Cardiac fibroblast (primary cell): ENCODE measurements at regions not wholly inside any gene's neighbourhood (a gene's known extent, or its start where the extent isn't known, plus 50 kb on each side); places are given as distances from the start of the nearest gene placed in this dataset.

ENCODE experiments used
- DNase-seq, 2 donors: peaks; one replicate each; pipeline versions ENCODE4 v3.0.0 to v3.0.0-alpha.2; 2010; ENCODE audit warnings: low read depth in 2 of 2
- H3K4me3 ChIP-seq, 2 donors: replicated peaks in 1 of 2; 1 replicate in 1 of 2; 2 replicates in 1 of 2; pipeline ENCODE4 v1.5.1; 2011; ENCODE audit warnings: low read depth in 2 of 2, low read length in 2 of 2, mild to moderate bottlenecking in 2 of 2, moderate library complexity in 1 of 2
- TF ChIP-seq, protein P1 (sequence below): IDR thresholded peaks from one replicate; pipeline ENCODE4 v1.5.1; 2011; ENCODE audit warnings: low read depth, mild to moderate bottlenecking, low read length, inconsistent platforms

DNA sequence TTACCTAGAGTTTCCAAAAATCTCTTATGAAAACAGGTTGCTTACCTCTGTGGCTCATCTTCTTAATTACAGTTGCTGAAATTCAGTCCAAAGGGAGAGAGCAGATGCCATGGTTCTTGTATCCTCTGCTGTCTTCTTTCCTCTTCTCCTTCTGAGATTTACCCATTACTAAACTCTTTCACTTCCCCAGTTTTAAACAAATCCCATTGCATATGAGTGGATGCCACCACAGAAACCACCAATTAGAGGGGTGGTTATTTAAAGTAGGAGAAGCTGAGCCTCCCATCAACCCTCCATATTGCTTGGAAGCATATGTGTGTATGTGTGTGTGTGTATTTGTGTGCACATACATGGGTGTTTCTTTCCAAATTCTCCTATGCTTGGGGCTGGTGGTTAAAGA, 128.5 kb upstream of the KCNK1 start:
- TF ChIP-seq, protein P1, sequence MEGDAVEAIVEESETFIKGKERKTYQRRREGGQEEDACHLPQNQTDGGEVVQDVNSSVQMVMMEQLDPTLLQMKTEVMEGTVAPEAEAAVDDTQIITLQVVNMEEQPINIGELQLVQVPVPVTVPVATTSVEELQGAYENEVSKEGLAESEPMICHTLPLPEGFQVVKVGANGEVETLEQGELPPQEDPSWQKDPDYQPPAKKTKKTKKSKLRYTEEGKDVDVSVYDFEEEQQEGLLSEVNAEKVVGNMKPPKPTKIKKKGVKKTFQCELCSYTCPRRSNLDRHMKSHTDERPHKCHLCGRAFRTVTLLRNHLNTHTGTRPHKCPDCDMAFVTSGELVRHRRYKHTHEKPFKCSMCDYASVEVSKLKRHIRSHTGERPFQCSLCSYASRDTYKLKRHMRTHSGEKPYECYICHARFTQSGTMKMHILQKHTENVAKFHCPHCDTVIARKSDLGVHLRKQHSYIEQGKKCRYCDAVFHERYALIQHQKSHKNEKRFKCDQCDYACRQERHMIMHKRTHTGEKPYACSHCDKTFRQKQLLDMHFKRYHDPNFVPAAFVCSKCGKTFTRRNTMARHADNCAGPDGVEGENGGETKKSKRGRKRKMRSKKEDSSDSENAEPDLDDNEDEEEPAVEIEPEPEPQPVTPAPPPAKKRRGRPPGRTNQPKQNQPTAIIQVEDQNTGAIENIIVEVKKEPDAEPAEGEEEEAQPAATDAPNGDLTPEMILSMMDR: no peak
- no peak for DNase-seq
- no peak overlapping the region for H3K4me3 ChIP-seq

GRCh38 chr1:233485809-233486398, 128.0 kb upstream of the KCNK1 start:
- TF ChIP-seq, protein P1: no peak
- no peak overlapping the region for H3K4me3 ChIP-seq
- DNase-seq: no peak

DNA sequence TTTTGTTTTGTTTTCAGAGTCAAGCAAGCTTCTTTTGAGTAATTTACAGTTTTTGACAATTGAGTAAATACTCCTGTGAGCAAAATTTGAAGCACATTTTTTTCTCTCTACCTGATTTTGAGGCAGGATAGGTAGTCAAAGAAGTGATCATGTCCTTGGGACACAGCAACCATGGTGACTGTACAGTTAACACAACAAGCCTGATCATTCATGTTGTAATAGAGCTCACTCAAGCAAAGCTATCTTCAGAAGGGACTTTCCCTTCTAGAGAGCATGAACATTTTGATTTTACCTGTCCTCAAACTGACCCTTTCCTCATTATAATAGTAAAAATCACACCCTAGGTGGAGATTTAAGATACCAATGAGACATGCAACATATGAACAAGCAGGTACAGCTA, 126.5 kb upstream of the KCNK1 start:
- H3K4me3 ChIP-seq: no peak overlapping the region
- TF ChIP-seq, protein P1: no peak
- DNase-seq: no peak

DNA sequence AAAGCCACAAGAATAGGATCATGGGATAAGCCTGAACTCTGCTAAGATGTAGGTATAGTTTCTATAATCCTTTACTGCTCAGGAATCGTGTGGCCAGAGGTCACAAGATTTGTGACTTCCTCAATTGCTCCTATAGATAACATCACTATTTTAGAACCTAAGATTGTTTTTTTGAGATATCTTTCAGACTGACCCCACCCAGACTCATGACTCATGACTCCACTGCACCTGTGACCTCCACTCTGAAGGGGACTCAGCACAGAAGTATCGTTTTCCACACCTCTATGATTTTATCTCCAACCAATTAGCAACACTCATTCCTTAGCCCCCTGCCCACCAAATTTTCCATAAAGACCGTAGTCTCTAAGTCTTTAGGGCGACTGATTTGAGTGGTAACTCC, 124.5 kb upstream of the KCNK1 start:
- no peak for DNase-seq
- H3K4me3 ChIP-seq: no peak overlapping the region

GRCh38 chr1:233490488-233490887, 123.4 kb upstream of the KCNK1 start:
- H3K4me3 ChIP-seq: no peak overlapping the region
- TF ChIP-seq, protein P1: no peak
- no peak for DNase-seq

More for the DNA sequence above, 124.5 kb upstream of the KCNK1 start:
- TF ChIP-seq, protein P1: no peak

DNA sequence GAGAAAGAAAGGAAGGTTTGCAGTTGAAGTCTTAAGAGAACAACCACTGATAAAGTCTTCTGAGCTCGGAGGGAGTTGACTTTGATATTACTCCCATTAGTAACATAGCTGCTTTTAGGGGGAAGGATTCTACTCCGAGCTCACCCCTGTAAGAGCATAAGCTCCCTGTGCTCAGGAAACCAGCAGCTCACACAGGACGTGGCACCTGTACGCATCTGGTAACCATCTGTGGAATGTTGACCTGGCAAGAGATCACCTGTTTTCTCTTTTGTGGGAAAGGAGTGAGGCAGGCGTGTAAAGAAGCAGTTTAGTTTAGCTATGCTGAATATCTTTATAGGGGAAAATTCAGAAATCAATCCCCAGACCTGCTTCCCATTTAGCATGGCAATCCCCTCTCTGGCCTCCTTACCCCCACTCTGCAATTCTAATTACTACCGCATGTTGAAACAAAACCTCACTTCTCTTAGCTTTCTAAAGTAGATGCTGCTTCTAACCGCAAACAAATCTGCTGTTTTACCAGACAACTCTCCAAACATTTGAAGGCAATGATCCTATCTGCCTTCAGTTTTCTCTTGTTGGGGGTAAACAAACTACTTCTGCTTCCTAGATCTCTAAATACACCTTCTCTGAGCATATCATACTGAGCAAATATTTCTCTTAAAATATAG, 121.8 kb upstream of the KCNK1 start:
- H3K4me3 ChIP-seq: no peak overlapping the region
- TF ChIP-seq, protein P1: no peak
- no peak for DNase-seq

- TF ChIP-seq, protein P1: no peak
- no peak for DNase-seq
- no peak overlapping the region for H3K4me3 ChIP-seq
Measured at GRCh38 chr1:233496993-233497392, 116.9 kb upstream of the KCNK1 start.
